VCaP (cell line): ENCODE measurements at regions not wholly inside any gene's neighbourhood (a gene's known extent, or its start where the extent isn't known, plus 50 kb on each side); places are given as distances from the start of the nearest gene placed in this dataset.

Experiments
- H3K27ac ChIP-seq: fragments of 450-650 bp; 2 replicates; pipeline ENCODE4 v1.5.1; 2017
- CTCF ChIP-seq: fragments of 450-650 bp; conservative IDR thresholded peaks from 2 replicates; pipeline ENCODE4 v1.5.1; 2017; ENCODE audit warnings: mild to moderate bottlenecking, moderate library complexity

DNA sequence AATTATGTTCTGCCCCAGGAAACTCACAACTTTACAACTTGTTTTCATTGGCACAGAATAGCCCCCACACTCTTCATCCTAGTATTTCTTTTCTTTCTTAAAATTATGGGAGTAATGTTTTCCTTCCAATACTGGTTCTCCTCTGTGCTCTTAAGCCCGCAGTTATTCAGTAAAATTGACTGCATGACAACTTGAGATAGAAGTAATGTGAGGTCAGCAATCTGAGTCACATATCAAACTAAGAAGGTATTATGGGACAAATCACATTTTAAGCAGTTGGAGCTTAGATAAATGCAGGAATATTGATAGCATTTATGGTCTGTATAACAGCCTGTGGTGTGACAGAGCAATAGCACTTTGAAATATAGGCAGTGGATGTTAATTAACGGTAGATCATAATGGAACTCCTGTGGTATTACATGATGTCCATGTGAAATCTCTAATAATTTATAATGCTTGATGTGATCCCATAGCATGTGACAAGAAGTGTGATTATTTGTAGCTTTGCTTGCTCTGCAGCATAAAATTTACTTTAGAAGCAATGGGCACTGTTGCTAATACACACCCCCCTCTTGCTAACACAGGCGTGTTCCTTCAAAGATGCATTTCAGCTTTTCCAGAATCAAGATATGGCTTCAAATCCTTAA lies 351.4 kb upstream of the CDH20 start:
- H3K27ac ChIP-seq, result no peak overlapping the region
- no peak for TF ChIP-seq CTCF

- no peak for TF ChIP-seq CTCF
- H3K27ac ChIP-seq, result no peak overlapping the region
These were observed 350.9 kb upstream of the CDH20 start for GRCh38 chr18:60982329-60982695.

DNA sequence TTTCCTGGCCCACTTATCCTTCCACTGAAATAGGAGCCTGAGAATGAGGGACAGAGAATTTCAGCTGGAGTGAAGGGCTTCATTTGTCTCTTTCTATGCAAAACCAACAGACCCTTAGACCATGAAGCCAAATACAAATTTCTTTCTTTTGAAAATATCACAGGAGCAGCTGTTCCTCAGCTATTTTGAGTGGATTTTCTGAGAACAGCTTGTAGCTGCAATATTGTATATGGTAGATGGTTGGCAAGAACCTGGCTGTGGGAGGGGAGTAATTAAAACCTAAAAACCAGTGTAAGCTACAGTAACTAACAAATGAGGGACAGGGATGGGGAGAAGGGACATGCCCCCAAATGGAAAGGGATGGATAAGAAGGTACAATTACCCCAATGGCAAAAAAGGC lies 350.3 kb upstream of the CDH20 start:
- no peak overlapping the region for H3K27ac ChIP-seq
- no peak for TF ChIP-seq CTCF

- no peak for TF ChIP-seq CTCF
- H3K27ac ChIP-seq, result no peak overlapping the region
These were observed 348.7 kb upstream of the CDH20 start for GRCh38 chr18:60984510-60984909.

- H3K27ac ChIP-seq, result no peak overlapping the region
- TF ChIP-seq CTCF, result no peak
These were observed 345.3 kb upstream of the CDH20 start for GRCh38 chr18:60987963-60988362.

- no peak overlapping the region for H3K27ac ChIP-seq
- TF ChIP-seq CTCF, result no peak
These were observed 336.9 kb upstream of the CDH20 start for GRCh38 chr18:60996326-60996725.

- no peak for TF ChIP-seq CTCF
- no peak overlapping the region for H3K27ac ChIP-seq
These were observed 336.4 kb upstream of the CDH20 start for GRCh38 chr18:60996822-60997221.
